ENCODE measurements at regions not wholly inside any gene's neighbourhood (a gene's known extent, or its start where the extent isn't known, plus 50 kb on each side); places are given as distances from the start of the nearest gene placed in this dataset.

- FAIRE-seq (no peak), DNase-seq (ENCODE audit: insufficient read length) (no peak)
- TF ChIP-seq POLR2AphosphoS5 (IDR thresholded peaks at IDR 0.05; ENCODE audit: low read depth, low read length) (no peak), POLR2A (IDR thresholded peaks at IDR 0.05; ENCODE audit: low read depth, low read length) (no peak), TAF1 (IDR thresholded peaks at IDR 0.05; ENCODE audit: borderline replicate concordance, low read depth, low read length) (no peak)
These were observed 142.0 kb upstream of the FSCB start for GRCh38 chr14:44649061-44649460.

DNA sequence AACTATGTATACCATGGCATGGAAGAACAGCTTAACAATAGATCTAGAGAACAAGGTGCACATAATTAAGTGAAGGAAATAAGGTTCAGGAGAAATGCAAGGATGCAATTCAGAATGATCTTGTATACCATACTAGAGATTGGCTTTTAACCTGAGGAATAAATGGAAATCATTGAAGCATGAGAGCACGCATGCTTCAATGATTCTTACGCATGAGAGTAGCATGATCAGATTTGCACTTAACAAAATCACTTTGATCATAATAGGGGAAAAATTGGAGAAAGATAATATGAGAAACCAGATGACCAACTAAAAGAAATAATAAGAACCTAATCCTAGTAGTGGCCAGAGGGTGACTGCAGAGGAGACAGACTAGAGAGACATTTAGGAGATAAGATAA, 133.3 kb upstream of the FSCB start:
- DNase-seq (ENCODE audit: insufficient read length) (no peak), FAIRE-seq (no peak)
- TF ChIP-seq POLR2AphosphoS5 (IDR thresholded peaks at IDR 0.05; ENCODE audit: low read depth, low read length) (no peak), TAF1 (IDR thresholded peaks at IDR 0.05; ENCODE audit: borderline replicate concordance, low read depth, low read length) (no peak), POLR2A (IDR thresholded peaks at IDR 0.05; ENCODE audit: low read depth, low read length) (no peak)

DNA sequence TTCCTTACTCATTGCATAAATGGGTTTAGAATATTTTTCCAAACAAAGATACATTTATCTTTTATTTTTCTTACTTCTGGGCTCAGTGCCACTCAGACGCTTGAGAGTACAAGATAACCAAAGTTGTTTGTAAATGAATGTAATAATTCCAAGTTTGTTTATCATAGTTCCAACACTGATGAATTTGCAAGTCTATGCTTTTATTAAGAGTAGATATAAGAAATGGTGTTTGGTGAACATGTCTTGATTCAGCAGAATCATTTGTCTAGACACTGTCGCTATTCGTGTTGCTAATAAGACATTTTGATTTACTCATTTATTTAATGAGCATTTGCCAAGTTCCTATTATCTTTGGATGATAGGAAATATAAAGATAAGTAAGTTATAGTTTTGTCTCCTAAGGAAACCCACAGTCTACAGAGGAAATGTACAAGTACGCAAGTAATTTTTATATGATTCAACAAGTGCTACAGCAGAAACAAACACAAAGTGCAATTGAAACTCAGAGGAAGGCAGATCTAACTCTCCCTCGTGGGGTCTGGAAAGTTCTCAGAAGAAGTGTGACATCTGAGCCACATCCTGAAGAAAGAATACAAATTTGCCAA, 132.8 kb upstream of the FSCB start:
- TF ChIP-seq POLR2A (IDR thresholded peaks at IDR 0.05; ENCODE audit: low read depth, low read length), result no peak
- TF ChIP-seq TAF1 (IDR thresholded peaks at IDR 0.05; ENCODE audit: borderline replicate concordance, low read depth, low read length), result no peak
- no peak for TF ChIP-seq POLR2AphosphoS5 (IDR thresholded peaks at IDR 0.05; ENCODE audit: low read depth, low read length)
- FAIRE-seq, result no peak
- DNase-seq (ENCODE audit: insufficient read length), result no peak

DNA sequence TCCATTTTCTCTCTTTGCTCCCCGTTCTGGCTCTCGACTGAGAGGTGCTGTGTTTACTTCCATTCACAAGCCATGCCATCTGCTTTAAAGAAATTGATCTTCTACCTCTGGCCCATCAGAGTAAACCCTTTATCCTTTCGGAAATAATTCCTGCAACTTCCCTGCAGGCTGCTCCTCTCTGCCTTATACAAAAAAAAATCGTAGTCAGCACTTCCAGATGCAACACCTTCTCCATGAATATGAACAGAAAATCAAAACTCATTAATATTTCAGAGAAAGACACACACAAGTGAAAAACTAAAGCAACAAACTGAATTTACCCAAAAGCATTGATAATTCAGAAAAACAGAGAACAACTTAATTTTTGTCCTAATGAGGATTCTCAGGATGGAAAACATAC, 127.6 kb upstream of the FSCB start:
- FAIRE-seq (no peak), DNase-seq (ENCODE audit: insufficient read length) (no peak)
- TF ChIP-seq POLR2AphosphoS5 (IDR thresholded peaks at IDR 0.05; ENCODE audit: low read depth, low read length), result no peak
- no peak for TF ChIP-seq TAF1 (IDR thresholded peaks at IDR 0.05; ENCODE audit: borderline replicate concordance, low read depth, low read length)
- no peak for TF ChIP-seq POLR2A (IDR thresholded peaks at IDR 0.05; ENCODE audit: low read depth, low read length)

- DNase-seq (ENCODE audit: insufficient read length) (no peak), FAIRE-seq (no peak)
- TF ChIP-seq POLR2A (IDR thresholded peaks at IDR 0.05; ENCODE audit: low read depth, low read length) (no peak), POLR2AphosphoS5 (IDR thresholded peaks at IDR 0.05; ENCODE audit: low read depth, low read length) (no peak), TAF1 (IDR thresholded peaks at IDR 0.05; ENCODE audit: borderline replicate concordance, low read depth, low read length) (no peak)
These were observed 119.3 kb upstream of the FSCB start for GRCh38 chr14:44626423-44626822.

GRCh38 chr14:44625098-44625497, 118.0 kb upstream of the FSCB start:
- TF ChIP-seq POLR2AphosphoS5 (IDR thresholded peaks at IDR 0.05; ENCODE audit: low read depth, low read length), result no peak
- no peak for TF ChIP-seq TAF1 (IDR thresholded peaks at IDR 0.05; ENCODE audit: borderline replicate concordance, low read depth, low read length)
- TF ChIP-seq POLR2A (IDR thresholded peaks at IDR 0.05; ENCODE audit: low read depth, low read length), result no peak
- FAIRE-seq (no peak), DNase-seq (ENCODE audit: insufficient read length) (no peak)

DNA sequence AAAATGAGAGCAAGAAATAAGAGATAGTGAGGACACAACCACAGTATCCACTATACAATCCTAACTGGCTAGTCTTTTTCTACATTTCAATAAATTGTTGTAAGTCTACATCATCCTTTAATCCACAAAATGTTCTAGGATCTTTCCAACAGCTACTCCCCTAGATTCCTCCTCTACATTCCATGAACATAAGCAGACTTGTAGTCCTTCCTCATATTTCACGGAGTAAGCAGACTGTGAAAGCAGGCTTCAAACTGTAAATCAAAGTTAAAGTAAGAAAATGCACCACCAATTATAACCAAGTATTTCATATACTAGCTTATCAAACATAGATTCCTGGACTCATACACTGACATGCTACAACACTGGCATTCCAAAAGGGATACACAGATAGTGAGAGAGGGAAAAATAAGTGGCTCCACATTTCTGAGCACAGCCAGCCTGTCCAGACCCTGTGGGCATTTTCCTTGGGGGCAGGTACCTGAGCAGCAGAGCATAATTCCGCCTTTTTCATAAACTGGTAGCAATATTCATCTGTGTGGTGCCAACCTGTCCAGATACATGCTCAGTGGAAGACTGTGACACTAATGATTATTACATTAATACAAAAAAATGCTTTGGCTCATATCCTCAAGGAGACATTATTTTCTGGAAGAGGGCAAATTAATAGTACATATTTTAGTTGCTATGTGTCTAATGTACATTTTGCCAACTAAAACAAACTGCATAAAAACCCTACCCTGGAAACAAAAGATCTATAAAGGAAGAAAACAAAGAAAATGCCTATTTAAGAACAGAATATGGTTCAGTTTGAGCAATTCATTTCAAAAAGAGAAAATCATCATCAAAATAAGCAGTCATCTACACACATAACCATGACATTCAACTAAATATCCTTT, 113.3 kb upstream of the FSCB start:
- DNase-seq (ENCODE audit: insufficient read length) (no peak), FAIRE-seq (no peak)

DNA sequence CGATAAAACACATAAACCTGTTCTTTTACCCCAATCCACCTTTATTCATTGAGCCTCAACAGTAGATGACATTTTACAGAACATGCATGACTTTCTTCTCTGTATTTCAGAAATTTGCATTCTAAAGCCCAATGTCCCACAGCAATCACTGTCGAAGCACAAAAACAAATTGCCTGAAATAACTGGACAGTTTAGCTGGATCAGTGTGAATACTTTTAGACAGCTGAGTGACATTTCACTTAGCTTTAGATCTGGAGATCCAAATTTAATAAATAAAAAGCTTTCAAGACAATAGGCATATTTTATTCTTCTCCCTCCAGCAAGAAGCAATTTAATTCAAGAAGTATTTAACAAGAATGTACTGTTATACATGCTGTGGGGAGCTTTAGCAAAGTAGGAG, 109.1 kb upstream of the FSCB start:
- no peak for FAIRE-seq
- no peak for TF ChIP-seq POLR2AphosphoS5 (IDR thresholded peaks at IDR 0.05; ENCODE audit: low read depth, low read length)
- TF ChIP-seq POLR2A (IDR thresholded peaks at IDR 0.05; ENCODE audit: low read depth, low read length), result no peak
- no peak for TF ChIP-seq TAF1 (IDR thresholded peaks at IDR 0.05; ENCODE audit: borderline replicate concordance, low read depth, low read length)

More for the DNA sequence above, 113.3 kb upstream of the FSCB start:
- TF ChIP-seq TAF1 (IDR thresholded peaks at IDR 0.05; ENCODE audit: borderline replicate concordance, low read depth, low read length), result no peak

GRCh38 chr14:44613061-44613712, 106.1 kb upstream of the FSCB start:
- no peak for TF ChIP-seq POLR2A (IDR thresholded peaks at IDR 0.05; ENCODE audit: low read depth, low read length)
- TF ChIP-seq POLR2AphosphoS5 (IDR thresholded peaks at IDR 0.05; ENCODE audit: low read depth, low read length), result no peak
- TF ChIP-seq TAF1 (IDR thresholded peaks at IDR 0.05; ENCODE audit: borderline replicate concordance, low read depth, low read length), result no peak
- DNase-seq (ENCODE audit: insufficient read length), result no peak
- FAIRE-seq, result no peak

More for the DNA sequence above, 109.1 kb upstream of the FSCB start:
- DNase-seq (ENCODE audit: insufficient read length), result no peak

GRCh38 chr14:44612002-44612401, 104.9 kb upstream of the FSCB start:
- DNase-seq (ENCODE audit: insufficient read length), result no peak
- no peak for TF ChIP-seq POLR2AphosphoS5 (IDR thresholded peaks at IDR 0.05; ENCODE audit: low read depth, low read length)
- no peak for TF ChIP-seq TAF1 (IDR thresholded peaks at IDR 0.05; ENCODE audit: borderline replicate concordance, low read depth, low read length)
- TF ChIP-seq POLR2A (IDR thresholded peaks at IDR 0.05; ENCODE audit: low read depth, low read length), result no peak
- FAIRE-seq, result no peak

GRCh38 chr14:44609876-44610510, 102.9 kb upstream of the FSCB start:
- FAIRE-seq (no peak), DNase-seq (ENCODE audit: insufficient read length) (no peak)
- TF ChIP-seq POLR2AphosphoS5 (IDR thresholded peaks at IDR 0.05; ENCODE audit: low read depth, low read length) (no peak), POLR2A (IDR thresholded peaks at IDR 0.05; ENCODE audit: low read depth, low read length) (no peak)
